Nephron progenitor cell (in vitro differentiated cells): ENCODE measurements at regions not wholly inside any gene's neighbourhood (a gene's known extent, or its start where the extent isn't known, plus 50 kb on each side); places are given as distances from the start of the nearest gene placed in this dataset.

Source experiments
- DNase-seq: peaks from one replicate; pipeline ENCODE4 v3.0.0; 2021
- H3K27ac Mint-ChIP-seq: 2 replicates; pipeline ENCODE4 v1.8.0; 2021; ENCODE audit warnings: mild to moderate bottlenecking, moderate library complexity, mixed read lengths
- H3K27me3 Mint-ChIP-seq: 2 replicates; pipeline ENCODE4 v1.8.0; 2021; ENCODE audit warnings: mild to moderate bottlenecking, low read depth, mixed read lengths; ENCODE audit not compliant: poor library complexity
- H3K36me3 Mint-ChIP-seq: 2 replicates; pipeline ENCODE4 v1.8.0; 2021; ENCODE audit warnings: low read depth, mixed read lengths
- H3K4me1 Mint-ChIP-seq: 2 replicates; pipeline ENCODE4 v1.8.0; 2021; ENCODE audit warnings: mixed read lengths
- H3K4me3 Mint-ChIP-seq: 2 replicates; pipeline ENCODE4 v1.8.0; 2021; ENCODE audit warnings: mild to moderate bottlenecking, moderate library complexity, mixed read lengths
- H3K9me3 Mint-ChIP-seq: 2 replicates; pipeline ENCODE4 v1.8.0; 2021; ENCODE audit warnings: mild to moderate bottlenecking, moderate library complexity, mixed read lengths
- CTCF ChIP-seq: fragments of 200-600 bp; sonication (generic); IDR thresholded peaks from 2 replicates; pipeline ENCODE4 v1.5.0; 2021; ENCODE audit warnings: antibody characterized with exemption

- TF ChIP-seq CTCF, result no peak
- H3K4me1 Mint-ChIP-seq, result no peaks in the 10 kb centered on the region
- no peaks in the 10 kb centered on the region for H3K9me3 Mint-ChIP-seq
- no peak overlapping the region for H3K27ac Mint-ChIP-seq
- DNase-seq, result no peak
- no peaks in the 10 kb centered on the region for H3K36me3 Mint-ChIP-seq
- no peak overlapping the region for H3K4me3 Mint-ChIP-seq
- H3K27me3 Mint-ChIP-seq, result no peaks in the 10 kb centered on the region
Measured at GRCh38 chr21:16667395-16667794, 845.4 kb upstream of the CXADR start.

DNA sequence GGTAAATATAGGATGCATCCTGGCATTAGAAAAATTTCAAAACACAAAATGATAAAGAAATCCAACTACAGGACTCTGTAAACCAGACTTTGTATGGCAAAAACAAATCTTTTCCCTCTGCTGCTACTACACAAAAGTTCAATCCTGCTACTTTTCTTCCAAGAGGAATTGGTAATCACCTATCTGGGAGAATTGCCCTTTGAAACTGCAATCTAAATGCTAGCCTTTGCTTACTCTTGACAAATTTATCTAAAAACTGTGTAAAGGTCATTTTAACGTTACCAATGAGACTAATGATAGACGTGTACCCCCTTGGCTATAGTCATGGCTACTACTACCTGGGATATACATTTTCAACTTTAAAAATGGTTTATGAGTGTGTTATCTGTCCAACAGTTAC lies 837.9 kb upstream of the CXADR start:
- Mint-ChIP-seq H3K27me3 (no peaks in the 10 kb centered on the region), H3K27ac (no peak overlapping the region), H3K9me3 (no peaks in the 10 kb centered on the region), H3K4me1 (no peaks in the 10 kb centered on the region), H3K36me3 (no peaks in the 10 kb centered on the region), H3K4me3 (no peak overlapping the region)
- DNase-seq, result no peak
- no peak for TF ChIP-seq CTCF

DNA sequence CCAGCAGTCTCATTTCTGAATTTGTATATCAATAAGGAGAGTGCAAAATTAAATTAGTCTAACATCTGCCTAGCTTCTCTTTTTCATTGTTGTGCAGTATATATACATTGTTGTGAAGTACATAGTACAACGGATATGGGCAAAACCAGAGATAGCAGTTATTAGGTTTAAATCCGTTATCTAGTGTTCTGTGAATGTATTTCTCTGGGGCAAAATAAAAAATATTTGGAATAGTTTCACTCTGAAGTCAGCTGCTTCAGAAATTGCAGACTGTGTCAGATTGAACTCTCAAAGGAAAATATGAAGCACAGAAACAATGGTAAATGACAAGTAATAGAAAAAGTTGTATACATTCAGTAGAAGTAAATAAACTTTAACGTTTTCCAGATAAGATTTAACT lies 836.5 kb upstream of the CXADR start:
- Mint-ChIP-seq H3K4me1 (no peaks in the 10 kb centered on the region), H3K36me3 (no peaks in the 10 kb centered on the region), H3K27me3 (no peaks in the 10 kb centered on the region), H3K9me3 (no peaks in the 10 kb centered on the region), H3K4me3 (no peak overlapping the region), H3K27ac (no peak overlapping the region)
- DNase-seq, result no peak
- TF ChIP-seq CTCF, result no peak

DNA sequence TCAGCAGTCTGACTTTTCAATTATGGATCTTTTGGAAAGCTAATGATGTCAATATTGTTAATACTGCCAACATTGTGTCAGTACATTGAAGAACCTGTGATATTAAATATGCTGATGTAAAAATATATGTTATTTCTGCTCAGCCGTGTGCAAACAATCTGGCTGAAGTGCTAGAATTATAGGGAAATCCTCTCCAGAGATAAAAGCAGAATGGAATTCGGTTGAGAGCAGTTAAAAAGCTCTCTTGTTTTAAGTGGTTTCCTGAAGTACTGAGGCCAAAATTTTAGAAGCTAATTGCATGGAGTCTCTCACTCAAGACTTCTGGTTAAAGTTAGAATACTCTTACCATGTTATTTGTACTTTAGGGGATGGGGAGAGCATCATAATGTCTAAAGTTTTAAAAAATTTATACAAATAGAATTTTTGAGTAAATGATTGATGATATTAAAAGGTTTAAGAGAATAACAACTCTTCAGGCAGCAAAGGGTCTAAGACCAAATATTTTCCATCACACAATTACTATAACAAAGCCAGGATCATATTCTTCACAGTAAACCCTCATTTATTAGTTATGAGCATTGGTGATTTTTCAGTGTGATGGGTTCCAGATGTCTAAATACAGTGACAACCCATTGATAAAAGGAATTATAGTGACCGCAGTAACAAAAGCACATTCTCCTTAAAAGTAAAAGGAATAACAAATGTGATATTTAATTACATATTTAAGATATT lies 834.2 kb upstream of the CXADR start:
- Mint-ChIP-seq H3K4me1 (no peaks in the 10 kb centered on the region), H3K27me3 (peaks cover 3% of the 10 kb centered on the region), H3K9me3 (no peaks in the 10 kb centered on the region), H3K36me3 (no peaks in the 10 kb centered on the region), H3K27ac (no peak overlapping the region), H3K4me3 (no peak overlapping the region)
- TF ChIP-seq CTCF, result no peak
- no peak for DNase-seq

DNA sequence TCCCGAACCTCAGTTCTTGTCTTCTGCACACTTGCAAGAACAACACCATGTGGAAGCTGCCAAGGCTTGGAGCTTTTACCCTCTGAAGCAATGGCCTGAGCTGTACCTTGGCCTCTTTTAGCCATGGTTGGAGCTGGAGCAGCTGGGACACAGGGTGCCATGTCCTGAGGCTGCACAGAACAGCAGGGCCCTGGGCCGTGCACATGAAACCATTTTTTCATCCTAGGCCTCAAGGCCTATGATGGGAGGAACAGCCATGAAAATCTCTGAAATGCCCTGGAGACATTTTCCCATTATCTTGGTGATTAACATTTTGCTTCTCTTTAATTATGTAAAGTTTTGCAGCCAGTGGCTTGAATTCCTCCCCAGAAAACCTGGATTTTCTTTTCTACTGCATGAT lies 817.8 kb upstream of the CXADR start:
- no peak for TF ChIP-seq CTCF
- Mint-ChIP-seq H3K27ac (no peak overlapping the region), H3K4me1 (no peaks in the 10 kb centered on the region)

GRCh38 chr21:16707274-16707673 lies 805.6 kb upstream of the CXADR start:
- peaks cover 5% of the 10 kb centered on the region for H3K4me1 Mint-ChIP-seq
- no peak for TF ChIP-seq CTCF
- H3K27ac Mint-ChIP-seq, result no peak overlapping the region

More for the DNA sequence above, 817.8 kb upstream of the CXADR start:
- Mint-ChIP-seq H3K27me3 (peaks cover 4% of the 10 kb centered on the region), H3K9me3 (peaks cover 25% of the 10 kb centered on the region), H3K4me3 (no peak overlapping the region), H3K36me3 (no peaks in the 10 kb centered on the region)
- DNase-seq, result no peak

More at GRCh38 chr21:16707274-16707673, 805.6 kb upstream of the CXADR start:
- DNase-seq, result no peak
- Mint-ChIP-seq H3K4me3 (no peak overlapping the region), H3K36me3 (no peaks in the 10 kb centered on the region), H3K27me3 (peaks cover 3% of the 10 kb centered on the region), H3K9me3 (peaks cover 3% of the 10 kb centered on the region)
